HG03039 (cell line): ENCODE measurements at regions not wholly inside any gene's neighbourhood (a gene's known extent, or its start where the extent isn't known, plus 50 kb on each side); places are given as distances from the start of the nearest gene placed in this dataset.

Experiments used
- ATAC-seq: cut with Tn5 transposase; IDR thresholded peaks from one replicate; pipeline ENCODE4 v1.9.1; 2021; ENCODE audit warnings: mild to moderate bottlenecking, moderate library complexity; ENCODE audit not compliant: unreplicated experiment

- ATAC-seq: no peak
Measured at GRCh38 chr3:194768586-194768985, 82.9 kb downstream of the FAM43A start.

- peak; percentile 95 for ATAC-seq
Measured at GRCh38 chr3:194769020-194769643, 83.4 kb downstream of the FAM43A start.

GRCh38 chr3:194772241-194773000 lies 86.7 kb downstream of the FAM43A start:
- no peak for ATAC-seq

- ATAC-seq: no peak
Measured at GRCh38 chr3:194773216-194773615, 87.5 kb downstream of the FAM43A start.

- no peak for ATAC-seq
Measured at GRCh38 chr3:194773771-194774455, 88.2 kb downstream of the FAM43A start.

GRCh38 chr3:194775266-194775665 lies 89.6 kb downstream of the FAM43A start:
- ATAC-seq: no peak

- no peak for ATAC-seq
Measured at GRCh38 chr3:194775731-194776130, 90.0 kb downstream of the FAM43A start.

GRCh38 chr3:194777729-194778128 lies 92.0 kb downstream of the FAM43A start:
- no peak for ATAC-seq

GRCh38 chr3:194779729-194780224 lies 94.1 kb downstream of the FAM43A start:
- no peak for ATAC-seq

GRCh38 chr3:194780706-194781105 lies 95.0 kb downstream of the FAM43A start:
- ATAC-seq: no peak

GRCh38 chr3:194781617-194782016 lies 95.9 kb downstream of the FAM43A start:
- no peak for ATAC-seq

GRCh38 chr3:194782698-194783404 lies 97.2 kb downstream of the FAM43A start:
- no peak for ATAC-seq

- no peak for ATAC-seq
Measured at GRCh38 chr3:194784361-194784760, 98.7 kb downstream of the FAM43A start.

GRCh38 chr3:194785315-194785714 lies 99.6 kb downstream of the FAM43A start:
- ATAC-seq: no peak

GRCh38 chr3:194787072-194787471 lies 101.4 kb downstream of the FAM43A start:
- ATAC-seq: no peak

GRCh38 chr3:194787650-194788049 lies 102.0 kb downstream of the FAM43A start:
- ATAC-seq: no peak

GRCh38 chr3:194792368-194792767 lies 106.7 kb downstream of the FAM43A start:
- no peak for ATAC-seq

- ATAC-seq: no peak
Measured at GRCh38 chr3:194797555-194798250, 112.0 kb downstream of the FAM43A start.

GRCh38 chr3:194798486-194798885 lies 112.8 kb downstream of the FAM43A start:
- no peak for ATAC-seq

GRCh38 chr3:194800002-194800401 lies 114.3 kb downstream of the FAM43A start:
- ATAC-seq: no peak
